ENCODE measurements at regions not wholly inside any gene's neighbourhood (a gene's known extent, or its start where the extent isn't known, plus 50 kb on each side); places are given as distances from the start of the nearest gene placed in this dataset.

DNA sequence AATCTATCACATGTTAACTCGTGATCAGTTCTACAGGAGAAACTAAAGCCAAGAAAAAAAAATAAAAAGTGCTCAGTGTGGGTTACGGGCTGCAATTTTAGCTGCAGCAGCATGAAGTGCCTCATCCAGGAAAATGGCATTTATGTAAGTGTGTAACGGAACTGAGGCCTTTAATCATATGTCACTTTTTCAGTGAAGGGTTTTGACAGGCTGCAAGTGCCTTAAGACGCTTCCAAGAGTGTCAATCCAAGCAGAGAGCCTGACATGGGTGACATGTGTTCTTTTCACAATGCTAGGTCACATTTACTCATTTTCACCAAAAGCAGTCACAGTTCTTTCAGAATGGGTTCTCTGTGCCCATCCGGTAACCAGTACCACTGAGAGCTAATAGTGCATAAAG lies 604.6 kb downstream of the RAB28 start:
- no peak for TF ChIP-seq CTCF (IDR thresholded peaks at IDR 0.05; ENCODE audit: insufficient read depth, low read length, severe bottlenecking)
- Histone ChIP-seq H3K27me3 (ENCODE audit: control insufficient read depth, insufficient read depth, low read length) (no peaks in the 10 kb centered on the region), H3K4me3 (ENCODE audit: low read depth, low read length) (no peak overlapping the region), H3K36me3 (ENCODE audit: control insufficient read depth, insufficient read depth, low read length) (no peaks in the 10 kb centered on the region)
- FAIRE-seq = no peak
- DNase-seq (ENCODE audit: low read depth) = no peak

- FAIRE-seq = no peak
- TF ChIP-seq CTCF (IDR thresholded peaks at IDR 0.05; ENCODE audit: insufficient read depth, low read length, severe bottlenecking) = no peak
These were observed 608.4 kb downstream of the RAB28 start for GRCh38 chr4:12875640-12876243.

DNA sequence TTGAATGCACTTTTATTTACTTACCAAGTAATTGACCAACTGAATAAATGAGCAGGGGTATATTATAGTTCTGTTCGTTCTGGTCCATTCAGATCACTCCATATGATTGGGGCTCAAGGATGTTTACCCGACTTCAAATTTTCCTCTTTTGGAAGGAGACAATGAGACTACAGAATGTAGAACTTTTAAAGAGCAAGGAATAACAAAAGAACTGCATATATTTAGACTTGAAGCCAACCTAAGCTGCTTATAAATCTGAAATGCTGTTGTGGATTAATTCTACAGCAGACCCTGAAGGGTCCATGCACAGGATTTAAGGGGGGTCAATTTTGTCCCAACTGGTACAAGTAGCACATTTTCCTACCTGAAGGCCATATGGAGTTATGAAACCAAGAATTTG lies 610.8 kb downstream of the RAB28 start:
- DNase-seq (ENCODE audit: low read depth) = no peak
- Histone ChIP-seq H3K27me3 (ENCODE audit: control insufficient read depth, insufficient read depth, low read length) (no peaks in the 10 kb centered on the region), H3K36me3 (ENCODE audit: control insufficient read depth, insufficient read depth, low read length) (no peaks in the 10 kb centered on the region), H3K4me3 (ENCODE audit: low read depth, low read length) (no peak overlapping the region)
- no peak for TF ChIP-seq CTCF (IDR thresholded peaks at IDR 0.05; ENCODE audit: insufficient read depth, low read length, severe bottlenecking)
- no peak for FAIRE-seq

More at GRCh38 chr4:12875640-12876243, 608.4 kb downstream of the RAB28 start:
- Histone ChIP-seq H3K27me3 (ENCODE audit: control insufficient read depth, insufficient read depth, low read length) (no peaks in the 10 kb centered on the region), H3K36me3 (ENCODE audit: control insufficient read depth, insufficient read depth, low read length) (no peaks in the 10 kb centered on the region), H3K4me3 (ENCODE audit: low read depth, low read length) (no peak overlapping the region)
- DNase-seq (ENCODE audit: low read depth) = no peak

DNA sequence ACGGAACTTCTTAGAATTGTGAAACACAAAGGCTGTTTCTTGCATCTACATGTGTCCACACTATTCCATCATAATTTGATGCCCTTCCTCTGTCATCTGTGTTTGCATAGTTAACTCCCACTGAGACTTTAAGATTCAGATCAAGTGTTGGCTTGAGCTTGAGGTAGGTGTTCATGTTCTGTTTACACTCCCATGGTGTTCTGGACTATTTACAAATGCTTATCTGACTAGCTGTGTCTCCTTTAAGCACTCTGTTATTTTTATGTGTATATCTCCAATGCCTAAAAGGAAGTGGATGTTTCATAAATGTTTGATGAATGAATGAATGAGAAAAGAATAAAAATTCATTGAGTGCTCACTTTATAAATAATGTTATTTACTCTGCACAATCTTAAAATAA lies 622.7 kb downstream of the RAB28 start:
- H3K4me3 ChIP-seq (ENCODE audit: low read depth, low read length) = no peak overlapping the region
- no peak for FAIRE-seq
- DNase-seq (ENCODE audit: low read depth) = no peak
- H3K27me3 ChIP-seq (ENCODE audit: control insufficient read depth, insufficient read depth, low read length) = no peaks in the 10 kb centered on the region
- H3K36me3 ChIP-seq (ENCODE audit: control insufficient read depth, insufficient read depth, low read length) = no peaks in the 10 kb centered on the region
- no peak for TF ChIP-seq CTCF (IDR thresholded peaks at IDR 0.05; ENCODE audit: insufficient read depth, low read length, severe bottlenecking)

- Histone ChIP-seq H3K27me3 (ENCODE audit: control insufficient read depth, insufficient read depth, low read length) (no peaks in the 10 kb centered on the region), H3K4me3 (ENCODE audit: low read depth, low read length) (no peak overlapping the region), H3K36me3 (ENCODE audit: control insufficient read depth, insufficient read depth, low read length) (no peaks in the 10 kb centered on the region)
- DNase-seq (ENCODE audit: low read depth) = peak; percentile 81
- peak; percentile 23 for FAIRE-seq
- peak; percentile 53 for TF ChIP-seq CTCF (IDR thresholded peaks at IDR 0.05; ENCODE audit: insufficient read depth, low read length, severe bottlenecking)
These were observed 631.5 kb downstream of the RAB28 start for GRCh38 chr4:12852338-12853307.

Data from bronchial epithelial cell (primary cell).